ENCODE measurements at regions not wholly inside any gene's neighbourhood (a gene's known extent, or its start where the extent isn't known, plus 50 kb on each side); places are given as distances from the start of the nearest gene placed in this dataset.

- no peaks in the 10 kb centered on the region for H3K4me1 ChIP-seq (ENCODE audit: low read depth)
- no peak for TF ChIP-seq CTCF (IDR thresholded peaks at IDR 0.05; ENCODE audit: low read depth, low read length)
- no peak for DNase-seq (ENCODE audit: low read depth in 1 of 2, low spot score in 1 of 2)
- no peaks in the 10 kb centered on the region for H3K27me3 ChIP-seq
- no peaks in the 10 kb centered on the region for H3K36me3 ChIP-seq
- no peak overlapping the region for H3K27ac ChIP-seq
- no peaks in the 10 kb centered on the region for H3K9me3 ChIP-seq (ENCODE audit: low read depth)
- H3K4me3 ChIP-seq, result no peak overlapping the region
These were observed 334.5 kb downstream of the TMEM121 start for GRCh38 chr14:105860615-105861580.

GRCh38 chr14:105861985-105862465 is 335.6 kb downstream of the TMEM121 start:
- Histone ChIP-seq H3K4me3 (no peak overlapping the region), H3K36me3 (no peaks in the 10 kb centered on the region), H3K9me3 (ENCODE audit: low read depth) (no peaks in the 10 kb centered on the region), H3K27ac (no peak overlapping the region), H3K27me3 (no peaks in the 10 kb centered on the region), H3K4me1 (ENCODE audit: low read depth) (no peaks in the 10 kb centered on the region)
- TF ChIP-seq CTCF (IDR thresholded peaks at IDR 0.05; ENCODE audit: low read depth, low read length), result no peak
- DNase-seq (ENCODE audit: low read depth in 1 of 2, low spot score in 1 of 2), result no peak

- Histone ChIP-seq H3K36me3 (no peaks in the 10 kb centered on the region), H3K4me3 (no peak overlapping the region), H3K27me3 (no peaks in the 10 kb centered on the region), H3K9me3 (ENCODE audit: low read depth) (no peaks in the 10 kb centered on the region), H3K27ac (no peak overlapping the region), H3K4me1 (ENCODE audit: low read depth) (no peaks in the 10 kb centered on the region)
- DNase-seq (ENCODE audit: low read depth in 1 of 2, low spot score in 1 of 2), result no peak
- no peak for TF ChIP-seq CTCF (IDR thresholded peaks at IDR 0.05; ENCODE audit: low read depth, low read length)
These were observed 336.3 kb downstream of the TMEM121 start for GRCh38 chr14:105862581-105863239.

GRCh38 chr14:105863296-105864108 is 337.1 kb downstream of the TMEM121 start:
- H3K4me1 ChIP-seq (ENCODE audit: low read depth), result no peaks in the 10 kb centered on the region
- H3K27me3 ChIP-seq, result no peaks in the 10 kb centered on the region
- TF ChIP-seq CTCF (IDR thresholded peaks at IDR 0.05; ENCODE audit: low read depth, low read length), result no peak
- H3K9me3 ChIP-seq (ENCODE audit: low read depth), result no peaks in the 10 kb centered on the region
- no peak overlapping the region for H3K4me3 ChIP-seq
- no peak overlapping the region for H3K27ac ChIP-seq
- DNase-seq (ENCODE audit: low read depth in 1 of 2, low spot score in 1 of 2), result no peak
- H3K36me3 ChIP-seq, result no peaks in the 10 kb centered on the region

GRCh38 chr14:105864116-105864515 is 337.7 kb downstream of the TMEM121 start:
- Histone ChIP-seq H3K4me3 (no peak overlapping the region), H3K36me3 (no peaks in the 10 kb centered on the region), H3K27ac (no peak overlapping the region), H3K9me3 (ENCODE audit: low read depth) (no peaks in the 10 kb centered on the region), H3K27me3 (no peaks in the 10 kb centered on the region), H3K4me1 (ENCODE audit: low read depth) (no peaks in the 10 kb centered on the region)
- TF ChIP-seq CTCF (IDR thresholded peaks at IDR 0.05; ENCODE audit: low read depth, low read length), result no peak
- no peak for DNase-seq (ENCODE audit: low read depth in 1 of 2, low spot score in 1 of 2)
